ENCODE measurements at regions not wholly inside any gene's neighbourhood (a gene's known extent, or its start where the extent isn't known, plus 50 kb on each side); places are given as distances from the start of the nearest gene placed in this dataset.

- TF ChIP-seq CTCF (IDR thresholded peaks at IDR 0.05) (no peak), REST (IDR thresholded peaks at IDR 0.05; ENCODE audit: insufficient read depth in 1 of 2, low read depth in 2 of 2, low read length in 1 of 2) (no peak), TCF7L2 (IDR thresholded peaks at IDR 0.05; ENCODE audit: low read depth, low read length) (no peak)
Measured at GRCh38 chr2:146305164-146305563, 1539.7 kb upstream of the ACVR2A start.
